Frontal cortex (tissue), 3 donors: ENCODE measurements at regions not wholly inside any gene's neighbourhood (a gene's known extent, or its start where the extent isn't known, plus 50 kb on each side); places are given as distances from the start of the nearest gene placed in this dataset.

Experiments used
- DNase-seq, 2 donors: peaks; one replicate each; pipeline ENCODE4 v3.0.0; 2012; ENCODE audit warnings: low spot score in 2 of 2
- FAIRE-seq: peaks from 2 replicates; lab custom pipeline; 2012; peaks lifted over from hg19 to GRCh38; lab: Jason Lieb, UNC
- donor health status: control.
- donor health status: control.
- donor health status: control.

- no peak for FAIRE-seq
Measured at GRCh38 chr21:28674763-28675162, 317.9 kb downstream of the LTN1 start.

DNA sequence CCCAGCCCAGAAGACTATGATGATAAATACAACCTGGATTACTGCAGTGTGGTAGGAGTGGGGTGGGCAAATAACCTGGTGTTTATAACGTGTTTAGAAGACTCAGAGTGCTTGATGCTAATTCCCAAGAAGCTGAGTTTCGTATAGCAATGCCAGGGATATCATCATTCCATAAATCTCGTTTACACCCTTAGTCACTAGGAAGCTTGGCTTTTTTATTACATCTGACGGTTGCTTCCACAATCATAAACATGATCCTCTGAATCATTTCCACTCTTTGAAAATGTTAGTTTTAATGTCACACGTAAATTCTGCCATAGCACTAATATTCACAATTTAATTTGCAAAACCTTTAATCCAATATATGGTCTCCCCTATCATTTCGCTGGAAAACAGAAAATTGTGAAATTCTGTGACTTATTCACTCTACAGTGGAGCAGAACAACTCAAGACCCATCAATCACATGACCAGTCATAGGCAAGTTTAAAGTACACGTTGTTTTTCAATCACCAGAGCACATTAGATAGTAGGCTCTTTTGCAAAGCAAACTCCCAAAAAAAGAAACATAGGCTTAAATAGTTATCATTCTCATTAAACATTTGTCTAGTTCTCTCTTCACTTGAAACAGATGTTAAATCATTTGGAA, 321.0 kb downstream of the LTN1 start:
- DNase-seq (no peak), FAIRE-seq (no peak)

More at GRCh38 chr21:28674763-28675162, 317.9 kb downstream of the LTN1 start:
- DNase-seq = no peak

- no peak for DNase-seq
- FAIRE-seq = no peak
Measured at GRCh38 chr21:28669971-28670653, 322.6 kb downstream of the LTN1 start.

DNA sequence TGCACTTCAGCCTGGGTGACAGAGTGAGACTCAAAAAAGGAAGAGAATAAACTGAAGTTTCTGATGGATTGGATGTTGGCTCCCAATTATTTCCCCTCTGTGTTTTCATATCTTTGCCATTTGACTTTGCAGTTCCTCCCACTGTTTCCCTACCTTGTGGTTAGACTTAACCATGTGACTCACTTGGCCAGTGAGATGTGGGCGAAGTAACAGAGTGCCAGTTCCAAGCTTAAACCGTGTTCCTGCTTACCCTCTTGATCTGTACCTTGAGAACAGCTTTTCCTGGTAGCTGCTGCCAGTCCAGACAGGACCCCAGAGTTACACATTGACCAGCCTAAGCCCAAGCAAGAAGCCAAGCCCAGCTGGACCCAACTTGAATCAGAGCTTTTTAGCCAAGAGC, 323.4 kb downstream of the LTN1 start:
- DNase-seq (no peak), FAIRE-seq (no peak)

GRCh38 chr21:28663754-28664153, 328.9 kb downstream of the LTN1 start:
- FAIRE-seq = no peak
- DNase-seq = no peak

DNA sequence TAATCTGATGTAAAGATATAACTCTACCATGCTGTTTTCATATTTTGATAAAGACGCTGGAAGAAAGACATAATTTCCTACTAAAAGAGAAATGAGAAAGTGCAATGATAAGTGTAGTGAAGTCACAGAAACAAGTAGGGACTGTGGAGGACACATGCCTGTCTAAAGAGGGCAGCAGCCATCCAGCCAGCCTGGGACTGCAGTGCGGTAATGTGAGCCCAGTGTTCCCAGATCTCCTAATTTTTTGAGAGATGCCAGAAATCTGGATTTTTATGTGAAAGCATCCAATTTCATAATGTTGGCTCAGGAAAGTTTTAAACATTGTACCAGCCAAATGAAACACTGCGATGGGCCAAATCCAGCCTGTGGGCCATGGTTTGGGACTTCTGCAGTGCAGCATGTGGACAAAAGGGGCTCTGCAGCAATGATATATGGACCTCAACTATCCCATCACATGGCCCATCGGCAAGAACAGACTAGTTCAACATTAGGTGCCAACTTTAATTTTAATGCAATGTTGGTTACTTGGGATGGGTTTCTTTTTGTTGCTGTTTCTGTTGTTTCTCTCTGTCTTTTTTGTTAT, 329.5 kb downstream of the LTN1 start:
- FAIRE-seq = no peak
- DNase-seq = no peak

DNA sequence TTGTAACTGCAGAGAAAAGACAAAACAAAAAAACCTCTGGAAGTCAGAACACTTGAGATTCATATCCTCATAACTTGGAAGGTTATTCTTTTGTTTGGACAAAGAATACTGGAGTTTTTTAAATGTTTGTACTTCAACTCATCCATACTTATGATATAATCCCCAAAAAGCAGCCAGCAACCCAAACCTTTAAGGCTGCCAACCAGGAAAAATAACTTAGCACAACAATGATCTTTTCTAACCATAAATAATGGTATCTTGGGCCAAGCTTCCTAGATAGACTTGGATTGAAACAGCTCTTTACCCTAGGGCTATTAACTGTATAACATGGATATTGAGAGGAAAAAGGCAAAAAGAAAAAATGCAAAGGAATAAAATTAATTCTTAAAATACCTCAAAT, 335.1 kb downstream of the LTN1 start:
- no peak for DNase-seq
- no peak for FAIRE-seq

DNA sequence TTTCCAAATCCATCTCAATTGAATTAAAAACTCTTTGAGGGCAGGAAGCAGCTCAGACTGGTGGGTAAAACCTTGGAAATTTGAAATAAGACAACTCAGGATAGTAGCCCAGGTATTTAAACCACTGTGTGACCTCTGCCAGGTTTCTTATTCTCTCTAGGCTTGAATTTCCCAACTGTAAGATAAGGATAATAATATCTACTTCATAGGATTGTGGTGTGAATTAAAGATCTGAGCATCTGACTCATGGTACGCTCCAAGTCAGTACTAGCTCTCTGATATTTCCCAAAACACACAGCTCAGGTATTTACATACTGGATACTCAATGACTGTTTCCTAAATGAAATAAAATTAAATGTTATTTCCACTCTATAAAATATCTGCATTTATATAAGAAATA, 337.2 kb downstream of the LTN1 start:
- FAIRE-seq (no peak), DNase-seq (no peak)

- FAIRE-seq (no peak), DNase-seq (no peak)
Measured at GRCh38 chr21:28654406-28654805, 338.3 kb downstream of the LTN1 start.

DNA sequence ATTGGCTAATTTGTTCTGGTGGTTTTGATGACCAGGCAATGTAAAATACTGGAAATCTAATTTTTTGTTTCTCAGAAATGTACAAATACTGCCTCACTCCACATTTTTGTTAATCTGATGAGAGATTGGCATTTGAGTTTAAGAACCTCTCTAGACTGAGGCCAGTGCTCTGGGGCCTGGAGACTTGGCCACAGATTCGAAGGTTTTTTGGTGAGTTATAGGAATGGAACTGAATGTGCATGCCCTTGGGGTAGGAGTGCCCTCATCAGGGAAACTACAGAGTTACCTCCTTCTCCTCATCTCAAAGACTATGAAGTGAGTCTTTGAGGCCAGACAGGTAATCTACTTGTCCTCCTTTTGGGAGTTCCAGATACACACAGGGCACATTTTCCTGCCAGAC, 347.9 kb downstream of the LTN1 start:
- FAIRE-seq (no peak), DNase-seq (no peak)

GRCh38 chr21:28642891-28643290, 349.8 kb downstream of the LTN1 start:
- DNase-seq (no peak), FAIRE-seq (no peak)

DNA sequence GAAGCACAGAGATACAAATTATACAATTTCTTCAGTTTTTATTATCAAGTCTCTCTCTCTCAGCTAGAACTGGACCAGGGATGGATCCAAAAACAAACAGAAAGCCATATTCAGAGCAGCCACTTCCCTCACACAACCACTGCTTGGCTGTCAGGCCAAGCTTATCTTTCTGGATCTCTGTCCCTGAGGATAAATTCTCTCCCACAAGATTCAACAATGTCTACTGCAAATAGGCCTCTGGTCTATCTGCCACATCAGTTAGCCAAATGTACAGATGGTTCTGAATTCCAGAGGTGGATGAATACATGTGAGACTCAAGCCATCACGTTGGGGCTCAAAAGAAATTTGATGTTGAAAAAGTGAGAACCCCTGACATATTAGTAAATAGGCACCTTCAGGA, 350.9 kb downstream of the LTN1 start:
- FAIRE-seq (no peak), DNase-seq (no peak)

DNA sequence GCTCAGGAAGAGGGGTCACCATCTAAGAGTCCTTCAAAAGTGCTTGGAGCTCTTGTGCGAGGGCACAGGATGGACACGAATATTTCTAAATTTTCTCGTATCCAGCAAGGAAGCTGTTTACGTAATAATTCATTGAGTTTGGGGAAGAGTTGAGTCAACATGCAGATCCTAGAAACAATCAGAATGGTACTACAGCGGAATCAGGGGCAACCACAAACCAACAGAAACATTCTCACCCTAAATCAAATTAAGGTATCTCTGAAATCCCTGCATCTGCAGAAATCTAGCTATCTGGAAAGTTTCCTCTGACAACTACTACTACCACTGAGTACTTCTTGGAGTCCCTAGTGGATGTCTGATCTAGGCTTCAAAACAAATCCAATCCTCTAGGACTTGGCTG, 352.4 kb downstream of the LTN1 start:
- no peak for DNase-seq
- no peak for FAIRE-seq

DNA sequence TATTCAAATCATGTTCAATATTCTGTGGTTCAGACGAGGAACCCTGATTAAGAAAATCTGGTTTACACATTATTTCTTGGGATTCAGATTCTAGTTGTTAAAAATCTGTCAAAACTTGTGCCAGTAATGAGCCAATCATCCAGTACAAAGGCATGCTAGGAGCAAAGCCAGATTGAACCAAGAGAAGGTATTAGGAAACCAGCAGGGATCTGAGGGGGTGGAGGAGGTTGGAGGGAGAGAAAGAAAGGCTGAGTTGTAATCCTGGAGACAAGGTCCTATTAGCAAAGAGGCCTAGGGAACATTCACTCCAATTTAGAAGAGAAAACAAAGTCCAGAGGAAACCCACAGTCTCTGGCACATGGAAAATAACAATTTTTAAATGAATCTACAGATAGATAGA, 352.9 kb downstream of the LTN1 start:
- no peak for DNase-seq
- FAIRE-seq = no peak

- no peak for DNase-seq
- FAIRE-seq = no peak
Measured at GRCh38 chr21:28636752-28637691, 355.7 kb downstream of the LTN1 start.

DNA sequence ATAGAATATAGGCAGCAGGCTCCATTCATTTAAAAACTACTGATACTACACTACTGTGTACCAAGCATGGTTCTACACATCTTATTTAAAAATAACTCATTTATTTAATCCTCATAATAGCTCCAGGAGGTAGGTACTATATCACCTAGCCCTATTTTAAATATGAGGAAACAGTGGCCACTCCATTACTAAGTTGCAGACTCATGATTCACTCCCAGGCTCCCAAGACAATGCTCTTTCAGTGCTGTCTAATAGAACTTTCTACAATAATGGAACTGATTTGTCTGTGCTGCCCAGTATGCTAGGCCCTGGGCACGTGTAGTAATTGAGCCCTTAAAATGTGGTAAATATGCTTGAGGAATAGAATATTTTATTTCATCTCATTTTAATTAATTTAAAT, 357.1 kb downstream of the LTN1 start:
- no peak for FAIRE-seq

DNA sequence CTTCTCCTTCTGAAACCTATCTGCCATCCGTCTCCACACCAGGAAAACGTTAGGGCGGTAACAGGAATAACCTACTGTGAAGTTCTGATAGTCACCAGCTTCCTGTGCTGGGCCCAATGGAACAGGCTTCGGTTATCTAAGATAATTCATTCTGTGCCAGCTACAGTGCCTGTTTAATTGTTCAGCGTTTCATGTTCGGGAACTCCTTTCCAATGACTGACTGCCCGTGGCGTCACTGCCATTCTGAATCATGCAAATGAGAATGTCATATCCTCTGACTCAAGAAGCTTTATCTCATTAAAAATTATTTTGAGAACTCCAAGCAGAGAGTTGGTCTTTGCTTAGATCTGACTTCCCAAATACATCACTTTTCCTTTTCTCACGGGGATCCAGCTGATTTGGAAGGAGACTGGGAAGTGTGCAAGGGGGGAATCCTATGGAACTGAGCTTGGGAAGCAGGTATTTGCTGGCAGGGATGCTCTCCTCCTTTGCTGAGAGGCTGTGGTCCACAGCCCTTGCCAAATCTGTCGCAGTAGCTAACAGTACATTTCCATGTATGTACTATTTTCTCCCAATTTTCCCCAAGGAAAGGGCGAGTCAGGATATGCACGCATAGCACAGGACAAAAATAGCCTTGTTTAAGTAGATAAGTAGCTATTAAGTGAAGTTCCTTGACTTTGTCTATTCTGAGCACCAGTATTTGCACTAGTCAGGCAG, 358.7 kb downstream of the LTN1 start:
- DNase-seq = no peak
- FAIRE-seq = no peak

More for the DNA sequence above, 357.1 kb downstream of the LTN1 start:
- no peak for DNase-seq

DNA sequence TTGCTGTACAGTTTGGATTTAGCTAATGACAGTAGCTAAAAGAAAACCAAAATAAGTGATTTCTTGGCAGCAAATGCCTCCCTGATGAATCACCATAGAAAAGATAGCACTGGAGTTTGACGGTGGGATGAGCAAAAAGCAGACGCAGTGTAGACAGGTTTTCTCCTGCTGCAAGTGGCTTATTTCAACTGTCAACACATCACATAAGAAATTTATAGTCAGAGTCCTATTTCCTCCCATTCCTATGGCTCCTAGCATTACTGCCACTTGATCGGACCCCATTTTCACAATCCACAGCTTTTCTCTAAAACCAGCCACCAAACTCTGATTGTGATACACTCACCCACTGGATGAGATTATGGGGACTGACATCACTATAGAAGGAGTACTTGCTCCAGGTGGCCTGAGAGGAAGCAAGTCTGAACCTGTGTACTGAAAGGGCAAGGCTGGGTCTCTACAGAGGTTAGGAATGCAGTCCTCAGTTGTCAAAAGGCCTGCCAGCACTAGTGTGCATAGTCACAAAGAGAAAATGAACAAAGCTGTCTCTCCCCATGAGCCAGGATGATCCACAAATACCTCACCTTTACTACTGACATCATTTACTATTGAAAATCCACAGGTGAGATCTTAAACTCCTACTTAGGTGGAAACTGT, 359.8 kb downstream of the LTN1 start:
- DNase-seq (no peak), FAIRE-seq (no peak)

- FAIRE-seq (no peak), DNase-seq (no peak)
Measured at GRCh38 chr21:28627691-28628090, 365.0 kb downstream of the LTN1 start.
